ENCODE measurements at regions not wholly inside any gene's neighbourhood (a gene's known extent, or its start where the extent isn't known, plus 50 kb on each side); places are given as distances from the start of the nearest gene placed in this dataset.

- Histone ChIP-seq H3K9me3 (no peaks in the 10 kb centered on the region), H3K27ac (no peak overlapping the region), H3K36me3 (no peaks in the 10 kb centered on the region), H3K27me3 (no peaks in the 10 kb centered on the region), H3K4me1 (no peaks in the 10 kb centered on the region), H3K4me3 (no peak overlapping the region)
- WGBS, 2 donors, result 71 to 82% methylated on average over 5 of the region's 5 CpGs
- DNase-seq, result no peak
- intact Hi-C loops (cut with DNase I), result no loop called here
- TF ChIP-seq POLR2AphosphoS5 (IDR thresholded peaks at IDR 0.05) (no peak), CTCF (IDR thresholded peaks at IDR 0.05) (no peak), EP300 (IDR thresholded peaks at IDR 0.05) (no peak), POLR2A (IDR thresholded peaks at IDR 0.05) (no peak)
Observed at GRCh38 chr11:103547691-103548090, 438.5 kb downstream of the DYNC2H1 start.

- H3K27ac ChIP-seq, result no peak overlapping the region
- intact Hi-C loops (cut with DNase I), result no loop called here
- no peaks in the 10 kb centered on the region for H3K4me1 ChIP-seq
- no peak for DNase-seq
- H3K4me3 ChIP-seq, result no peak overlapping the region
- no peaks in the 10 kb centered on the region for H3K27me3 ChIP-seq
- 94 to 98% methylated on average over 1 of the region's 1 CpG for WGBS, 2 donors
- H3K36me3 ChIP-seq, result no peaks in the 10 kb centered on the region
- TF ChIP-seq POLR2A (IDR thresholded peaks at IDR 0.05) (no peak), POLR2AphosphoS5 (IDR thresholded peaks at IDR 0.05) (no peak), EP300 (IDR thresholded peaks at IDR 0.05) (no peak), CTCF (IDR thresholded peaks at IDR 0.05) (no peak)
- no peaks in the 10 kb centered on the region for H3K9me3 ChIP-seq
Observed at GRCh38 chr11:103548838-103549237, 439.6 kb downstream of the DYNC2H1 start.

GRCh38 chr11:103550811-103551210, 441.6 kb downstream of the DYNC2H1 start:
- TF ChIP-seq EP300 (IDR thresholded peaks at IDR 0.05) (no peak), POLR2A (IDR thresholded peaks at IDR 0.05) (no peak), CTCF (IDR thresholded peaks at IDR 0.05) (no peak), POLR2AphosphoS5 (IDR thresholded peaks at IDR 0.05) (no peak)
- Histone ChIP-seq H3K27ac (no peak overlapping the region), H3K4me3 (no peak overlapping the region), H3K4me1 (no peaks in the 10 kb centered on the region), H3K9me3 (no peaks in the 10 kb centered on the region), H3K36me3 (no peaks in the 10 kb centered on the region), H3K27me3 (no peaks in the 10 kb centered on the region)
- intact Hi-C loops (cut with DNase I), result no loop called here
- 77 to 81% methylated on average over 1 of the region's 1 CpG for WGBS, 2 donors
- DNase-seq, result no peak

- TF ChIP-seq POLR2A (IDR thresholded peaks at IDR 0.05), result no peak
- TF ChIP-seq CTCF (IDR thresholded peaks at IDR 0.05), result no peak
- no peak for TF ChIP-seq POLR2AphosphoS5 (IDR thresholded peaks at IDR 0.05)
- TF ChIP-seq EP300 (IDR thresholded peaks at IDR 0.05), result no peak
- Histone ChIP-seq H3K4me1 (no peaks in the 10 kb centered on the region), H3K4me3 (no peak overlapping the region), H3K27ac (no peak overlapping the region), H3K9me3 (no peaks in the 10 kb centered on the region), H3K36me3 (no peaks in the 10 kb centered on the region), H3K27me3 (no peaks in the 10 kb centered on the region)
- no peak for DNase-seq
- intact Hi-C loops (cut with DNase I), result no loop called here
- 74 to 80% methylated on average over 5 of the region's 5 CpGs for WGBS, 2 donors
Observed at GRCh38 chr11:103552086-103552485, 442.9 kb downstream of the DYNC2H1 start.

- TF ChIP-seq POLR2A (IDR thresholded peaks at IDR 0.05) (no peak), POLR2AphosphoS5 (IDR thresholded peaks at IDR 0.05) (no peak), CTCF (IDR thresholded peaks at IDR 0.05) (no peak), EP300 (IDR thresholded peaks at IDR 0.05) (no peak)
- no peak overlapping the region for H3K4me3 ChIP-seq
- H3K9me3 ChIP-seq, result no peaks in the 10 kb centered on the region
- H3K27ac ChIP-seq, result no peak overlapping the region
- no peaks in the 10 kb centered on the region for H3K4me1 ChIP-seq
- intact Hi-C loops (cut with DNase I), result no loop called here
- no peak for DNase-seq
- no peaks in the 10 kb centered on the region for H3K36me3 ChIP-seq
- H3K27me3 ChIP-seq, result no peaks in the 10 kb centered on the region
- 26 to 64% methylated on average over 3 of the region's 3 CpGs for WGBS, 2 donors
Observed at GRCh38 chr11:103556171-103556570, 446.9 kb downstream of the DYNC2H1 start.
